GM13977 (cell line): ENCODE measurements at regions not wholly inside any gene's neighbourhood (a gene's known extent, or its start where the extent isn't known, plus 50 kb on each side); places are given as distances from the start of the nearest gene placed in this dataset.

Experiments
- DNase-seq: peaks from one replicate; pipeline ENCODE4 v3.0.0; 2012; ENCODE audit warnings: low spot score
- CTCF ChIP-seq: IDR thresholded peaks from 2 replicates; pipeline ENCODE4 v1.5.1; 2012; ENCODE audit warnings: mild to moderate bottlenecking, control low read depth; ENCODE audit not compliant: insufficient read depth; ENCODE audit errors: extremely low read depth, missing control alignments
- in situ Hi-C: fragments of 300-500 bp; cut with MboI; formaldehyde crosslinking; loops from one replicate; pipeline ENCODE4 v1.12.0; 2022; ENCODE audit warnings: low sequenced_read_pairs, low pct_unique_long_range_greater_than_20kb, mixed read lengths, inconsistent platforms; ENCODE audit not compliant: unreplicated experiment

DNA sequence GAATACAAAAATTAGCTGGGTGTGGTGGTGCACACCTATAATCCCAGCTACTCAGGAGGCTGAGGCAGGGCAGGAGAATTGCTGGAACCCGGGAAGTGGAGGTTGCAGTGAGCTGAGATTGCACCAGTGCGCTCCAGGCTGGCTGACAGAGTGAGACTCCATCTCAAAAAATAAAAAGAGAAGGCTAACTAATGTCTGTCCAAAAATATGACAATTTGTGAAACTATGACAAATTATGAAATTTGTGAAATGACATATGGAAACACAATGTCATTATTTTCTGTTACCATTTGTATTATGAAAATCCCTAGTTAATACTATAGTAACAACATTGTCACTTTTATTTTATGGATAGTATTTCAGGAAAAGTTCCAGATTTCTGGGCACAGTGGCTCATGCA, 1306.3 kb upstream of the EPHA6 start:
- peak; percentile 14 for DNase-seq
- in situ Hi-C loops = no loop called here
- no peak for TF ChIP-seq CTCF

DNA sequence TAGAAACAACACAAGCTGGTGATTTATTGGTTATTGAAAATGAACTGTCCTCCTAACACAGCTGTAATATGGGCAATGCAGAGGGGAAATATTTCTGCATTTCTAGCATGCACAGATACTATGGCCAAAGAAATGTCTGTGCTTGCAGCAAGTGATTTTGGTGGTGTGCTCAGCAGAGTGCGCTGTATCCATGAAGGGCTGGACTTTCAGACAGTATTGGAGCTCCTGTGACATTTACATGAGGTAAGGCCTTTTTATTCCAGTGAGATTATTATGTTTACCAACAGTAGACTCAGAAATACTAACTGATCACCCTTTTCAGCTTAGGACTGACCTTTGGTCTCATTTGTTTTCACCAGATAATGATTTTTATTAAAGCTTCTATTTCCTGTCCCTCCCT, 1302.6 kb upstream of the EPHA6 start:
- in situ Hi-C loops = no loop called here
- no peak for DNase-seq
- TF ChIP-seq CTCF = no peak

DNA sequence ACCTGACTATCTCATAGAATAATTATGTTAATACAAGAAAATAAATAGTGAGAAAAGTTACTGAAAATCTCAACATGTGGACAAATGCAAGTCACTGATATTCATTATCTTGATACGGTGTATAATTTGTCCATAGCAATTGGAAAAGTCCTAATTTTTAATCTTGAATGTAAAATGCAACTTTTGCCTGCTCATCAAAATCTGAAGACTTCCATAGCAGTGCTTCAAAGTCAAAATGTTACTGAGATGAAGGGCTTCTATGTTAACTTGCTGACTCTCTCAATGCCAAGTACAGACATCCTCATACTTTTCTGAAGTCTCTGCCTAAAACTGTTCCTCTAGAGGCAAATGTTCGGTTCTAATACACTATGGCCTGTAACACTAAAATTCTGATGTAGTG, 1300.1 kb upstream of the EPHA6 start:
- in situ Hi-C loops = no loop called here
- no peak for TF ChIP-seq CTCF
- no peak for DNase-seq

- no peak for DNase-seq
- TF ChIP-seq CTCF = no peak
- in situ Hi-C loops = no loop called here
These were observed 1293.0 kb upstream of the EPHA6 start for GRCh38 chr3:95521396-95521795.

- TF ChIP-seq CTCF = no peak
- in situ Hi-C loops = no loop called here
- no peak for DNase-seq
These were observed 1291.9 kb upstream of the EPHA6 start for GRCh38 chr3:95522449-95522848.

- no peak for DNase-seq
- TF ChIP-seq CTCF = no peak
- in situ Hi-C loops = no loop called here
These were observed 1274.4 kb upstream of the EPHA6 start for GRCh38 chr3:95539950-95540483.

DNA sequence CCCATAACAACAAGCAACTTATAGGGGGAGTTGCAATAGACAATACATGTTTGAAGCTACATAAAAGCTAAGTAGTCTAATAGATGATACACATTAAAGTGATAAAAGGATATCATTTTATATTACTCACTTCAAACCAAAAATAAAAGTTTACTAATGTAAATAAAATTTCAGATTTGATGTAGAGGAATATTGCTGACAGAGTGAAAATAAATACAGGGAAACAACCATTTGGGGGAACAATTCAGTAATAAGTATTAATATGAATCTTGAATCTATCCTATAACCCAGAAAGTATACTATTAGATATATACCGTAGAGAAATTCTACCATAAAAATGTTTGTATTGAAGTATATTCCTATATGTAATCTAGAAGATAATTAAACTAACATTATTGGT, 1248.9 kb upstream of the EPHA6 start:
- TF ChIP-seq CTCF = no peak
- in situ Hi-C loops = no loop called here
- no peak for DNase-seq
